PC-3 (cell line): ENCODE measurements at regions not wholly inside any gene's neighbourhood (a gene's known extent, or its start where the extent isn't known, plus 50 kb on each side); places are given as distances from the start of the nearest gene placed in this dataset.

Source experiments
- ATAC-seq: fragments of 200-7000 bp; cut with Tn5 transposase; 2 replicates; pipeline ENCODE4 v1.9.1; 2020; ENCODE audit warnings: mild to moderate bottlenecking, moderate library complexity
- BruUV-seq: library from RNA; stranded (reverse); fragments of 400-500 nt; replicated peaks from 2 replicates; lab custom pipeline; 2021; lab: Mats Ljungman, UMichigan
- CTCF ChIA-PET: fragments of 300-600 bp; sonication (Branson Sonifier 250); formaldehyde crosslinking; loops from one replicate; lab custom pipeline; 2022; ENCODE audit warnings: antibody characterized with exemption; lab: Charles Lee
- POLR2A ChIA-PET: fragments of 300-600 bp; sonication (Branson Sonifier 250); formaldehyde crosslinking; loops from one replicate; lab custom pipeline; 2022; ENCODE audit warnings: antibody characterized with exemption; ENCODE audit not compliant: unreplicated experiment; lab: Charles Lee
- DNase-seq: peaks from one replicate; pipeline ENCODE4 v3.0.0-alpha.2; 2015
- H2AFZ ChIP-seq: fragments of 300-600 bp; sonication (generic); 2 replicates; pipeline ENCODE4 v1.6.0; 2016; ENCODE audit warnings: antibody characterized with exemption, low read length
- H3F3A ChIP-seq: fragments of 300-600 bp; sonication (generic); one replicate; pipeline ENCODE4 v1.6.0; 2017; ENCODE audit warnings: antibody characterized with exemption, low read length, control low read depth, mild to moderate bottlenecking; ENCODE audit not compliant: unreplicated experiment
- H3K27ac ChIP-seq: fragments of 300-600 bp; sonication (generic); 2 replicates; pipeline ENCODE4 v1.5.1; 2016; ENCODE audit warnings: mild to moderate bottlenecking, low read length
- H3K27me3 ChIP-seq: fragments of 300-600 bp; sonication (generic); 2 replicates; pipeline ENCODE4 v1.6.1; 2016; ENCODE audit warnings: low read length, mixed read lengths
- H3K36me3 ChIP-seq: fragments of 300-600 bp; sonication (generic); 2 replicates; pipeline ENCODE4 v1.6.1; 2016; ENCODE audit warnings: low read depth, mixed run types, low read length, mixed read lengths
- H3K4me1 ChIP-seq: fragments of 300-600 bp; sonication (generic); 2 replicates; pipeline ENCODE4 v1.5.1; 2016; ENCODE audit warnings: low read length; ENCODE audit not compliant: insufficient read depth
- H3K4me2 ChIP-seq: fragments of 300-600 bp; sonication (generic); 2 replicates; pipeline ENCODE4 v1.6.0; 2016; ENCODE audit warnings: low read length
- H3K4me3 ChIP-seq: fragments of 300-600 bp; sonication (generic); 2 replicates; pipeline ENCODE4 v1.5.1; 2016; ENCODE audit warnings: mild to moderate bottlenecking, low read length, mixed read lengths
- H3K79me2 ChIP-seq: fragments of 300-600 bp; sonication (generic); 2 replicates; pipeline ENCODE4 v1.6.1; 2017; ENCODE audit warnings: low read length, mixed read lengths
- H3K9ac ChIP-seq: fragments of 300-600 bp; sonication (generic); 2 replicates; pipeline ENCODE4 v1.6.0; 2016; ENCODE audit warnings: mild to moderate bottlenecking, low read length
- H3K9me2 ChIP-seq: fragments of 300-600 bp; sonication (generic); replicated peaks from 2 replicates; pipeline ENCODE4 v1.6.1; 2016; ENCODE audit warnings: mixed run types, low read length, mixed read lengths
- H3K9me3 ChIP-seq: fragments of 300-600 bp; sonication (generic); 2 replicates; pipeline ENCODE4 v1.6.1; 2016; ENCODE audit warnings: low read length, mixed read lengths
- H4K20me1 ChIP-seq: fragments of 300-600 bp; sonication (generic); 2 replicates; pipeline ENCODE4 v1.6.1; 2016; ENCODE audit warnings: low read length, mixed read lengths
- CTCF ChIP-seq: fragments of 300-600 bp; sonication (generic); conservative IDR thresholded peaks from 2 replicates; pipeline ENCODE4 v1.5.1; 2017; ENCODE audit warnings: antibody characterized with exemption, low read depth, mild to moderate bottlenecking, low read length
- EZH2 ChIP-seq: fragments of 300-600 bp; sonication (generic); IDR thresholded peaks from one replicate; pipeline ENCODE4 v1.6.1; 2017; ENCODE audit warnings: antibody characterized with exemption, mild to moderate bottlenecking, low read length; ENCODE audit not compliant: unreplicated experiment
- EZH2phosphoT487 ChIP-seq: fragments of 300-600 bp; sonication (generic); IDR thresholded peaks from 2 replicates; pipeline ENCODE4 v1.6.1; 2018; ENCODE audit warnings: mild to moderate bottlenecking, antibody characterized with exemption, low read length, borderline replicate concordance
- intact Hi-C: fragments of 100-400 bp; cut with micrococcal nuclease; formaldehyde crosslinking; loops from 2 replicates; pipeline ENCODE4 v1.9.0; 2023

DNA sequence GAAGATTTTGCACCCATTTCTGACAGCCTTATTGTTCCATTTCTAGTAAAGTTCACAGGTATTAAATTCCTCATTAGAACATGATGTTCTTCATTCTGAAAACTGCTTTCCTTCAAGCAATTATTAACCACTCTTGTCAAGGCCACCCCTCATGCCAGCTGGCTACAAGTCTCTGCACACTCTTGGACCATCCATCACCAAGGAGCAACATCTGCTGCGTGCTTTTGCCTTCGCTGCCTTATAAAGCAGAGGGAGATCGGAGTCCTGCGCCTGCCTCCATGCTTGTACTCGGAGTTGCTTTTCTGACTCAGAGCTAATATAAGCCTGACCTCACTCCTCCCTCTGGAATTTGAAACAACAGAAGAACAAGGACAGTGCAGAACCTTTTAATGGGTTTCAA, 529.9 kb upstream of the DPP6 start:
- Histone ChIP-seq H3K27ac (no peak overlapping the region), H3K4me2 (no peak overlapping the region), H3K9me2 (no peaks in the 10 kb centered on the region), H3K36me3 (no peaks in the 10 kb centered on the region), H3K4me3 (no peak overlapping the region), H2AFZ (no peak overlapping the region), H3K27me3 (no peaks in the 10 kb centered on the region), H3K9me3 (0 out of 2 replicates have a peak, but pooled peaks cover 5% of the 10 kb centered on the region), H3K79me2 (no peaks in the 10 kb centered on the region), H3F3A (no peaks in the 10 kb centered on the region), H4K20me1 (no peaks in the 10 kb centered on the region), H3K9ac (no peak overlapping the region), H3K4me1 (no peaks in the 10 kb centered on the region)
- BruUV-seq, result no TSS peak
- ATAC-seq (no peak), DNase-seq (no peak)
- intact Hi-C loops, result no loop called here
- no peak for TF ChIP-seq EZH2
- no peak for TF ChIP-seq EZH2phosphoT487
- TF ChIP-seq CTCF, result no peak
- ChIA-PET POLR2A (no interaction called here), CTCF (no interaction called here)

GRCh38 chr7:153523320-153524015, 528.7 kb upstream of the DPP6 start:
- Histone ChIP-seq H3K4me1 (no peaks in the 10 kb centered on the region), H3K4me2 (no peak overlapping the region), H3K9me2 (no peaks in the 10 kb centered on the region), H3K9me3 (0 out of 2 replicates have a peak, but pooled peaks cover 5% of the 10 kb centered on the region), H3K79me2 (no peaks in the 10 kb centered on the region), H3K36me3 (no peaks in the 10 kb centered on the region), H3K27me3 (no peaks in the 10 kb centered on the region), H3K4me3 (no peak overlapping the region), H3K27ac (no peak overlapping the region), H3F3A (no peaks in the 10 kb centered on the region), H2AFZ (no peak overlapping the region), H4K20me1 (no peaks in the 10 kb centered on the region), H3K9ac (no peak overlapping the region)
- ChIA-PET CTCF (no interaction called here), POLR2A (no interaction called here)
- no TSS peak for BruUV-seq
- no peak for TF ChIP-seq CTCF
- no peak for TF ChIP-seq EZH2
- TF ChIP-seq EZH2phosphoT487, result no peak
- DNase-seq (no peak), ATAC-seq (no peak)
- intact Hi-C loops, result no loop called here

DNA sequence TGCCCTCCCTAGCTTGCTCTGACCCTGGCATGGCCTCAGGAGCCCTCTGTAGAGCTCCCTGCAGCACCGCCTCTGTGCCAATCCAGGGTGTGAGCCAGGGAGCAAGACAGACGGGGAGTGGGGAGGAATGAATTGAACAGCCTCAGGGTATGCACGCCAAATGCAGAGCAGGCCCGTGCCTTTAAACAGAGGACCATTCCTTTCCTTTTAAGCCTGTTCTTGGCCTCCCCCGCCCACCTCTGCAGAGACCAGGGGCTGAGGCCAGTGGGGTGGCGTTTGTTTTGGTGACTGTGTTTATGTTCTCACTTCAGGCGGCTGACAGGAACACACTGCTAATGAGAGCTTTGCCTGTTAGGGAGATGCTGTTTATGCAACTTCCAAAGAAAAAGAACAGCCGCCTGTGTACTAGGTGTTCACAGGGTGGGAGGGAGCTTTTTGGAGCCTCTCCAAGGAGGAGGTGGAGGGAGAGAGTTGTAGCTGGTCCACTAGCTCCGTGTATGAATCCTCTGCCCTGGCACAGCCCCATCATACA, 528.1 kb upstream of the DPP6 start:
- Histone ChIP-seq H3K79me2 (no peaks in the 10 kb centered on the region), H3K27me3 (no peaks in the 10 kb centered on the region), H3K36me3 (no peaks in the 10 kb centered on the region), H3K9me3 (0 out of 2 replicates have a peak, but pooled peaks cover 5% of the 10 kb centered on the region), H3K9ac (no peak overlapping the region), H3K4me1 (no peaks in the 10 kb centered on the region), H3K4me2 (no peak overlapping the region), H4K20me1 (no peaks in the 10 kb centered on the region), H3K27ac (no peak overlapping the region), H3K4me3 (no peak overlapping the region), H2AFZ (no peak overlapping the region), H3F3A (no peaks in the 10 kb centered on the region), H3K9me2 (no peaks in the 10 kb centered on the region)
- BruUV-seq, result no TSS peak
- CTCF ChIA-PET, result no interaction called here
- POLR2A ChIA-PET, result no interaction called here
- DNase-seq (no peak), ATAC-seq (no peak)
- intact Hi-C loops, result no loop called here
- TF ChIP-seq EZH2phosphoT487 (no peak), EZH2 (no peak), CTCF (no peak)
